CD4-positive, alpha-beta memory T cell (primary cell): ENCODE measurements at regions not wholly inside any gene's neighbourhood (a gene's known extent, or its start where the extent isn't known, plus 50 kb on each side); places are given as distances from the start of the nearest gene placed in this dataset.

ENCODE experiments used
- CTCF ChIA-PET: fragments of 350-600 bp; sonication (Branson Sonifier 250); formaldehyde crosslinking; loops from one replicate; lab custom pipeline; 2021; ENCODE audit warnings: inconsistent platforms; ENCODE audit not compliant: partially characterized antibody; lab: Charles Lee
- POLR2A ChIA-PET: fragments of 350-600 bp; sonication (Branson Sonifier 250); formaldehyde crosslinking; loops from one replicate; lab custom pipeline; 2021; ENCODE audit not compliant: partially characterized antibody; lab: Charles Lee
- DNase-seq, 5 donors: peaks; one replicate each; pipeline versions ENCODE4 v3.0.0 to v3.0.0-alpha.2; 2020 to 2022; ENCODE audit warnings: mixed read lengths in 1 of 5
- H3K27ac ChIP-seq: one replicate; pipeline ENCODE4 v1.7.0; 2013; ENCODE audit warnings: low read depth, low read length
- H3K27me3 ChIP-seq: 2 replicates; pipeline ENCODE4 v1.7.0; 2013; ENCODE audit warnings: mild to moderate bottlenecking, low read length, moderate library complexity; ENCODE audit not compliant: insufficient read depth
- H3K36me3 ChIP-seq: 2 replicates; pipeline ENCODE4 v1.7.0; 2013; ENCODE audit warnings: mild to moderate bottlenecking, low read length, moderate library complexity; ENCODE audit not compliant: insufficient read depth
- H3K4me1 ChIP-seq: 2 replicates; pipeline ENCODE4 v1.7.0; 2013; ENCODE audit warnings: mild to moderate bottlenecking, low read length, moderate library complexity; ENCODE audit not compliant: insufficient read depth
- H3K4me3 ChIP-seq, 2 donors: one replicate each; pipeline ENCODE4 v1.7.0; 2013; ENCODE audit warnings: low read length in 2 of 2, mild to moderate bottlenecking in 1 of 2
- H3K9me3 ChIP-seq, 2 donors: one replicate each; pipeline ENCODE4 v1.7.0; 2013; ENCODE audit warnings: low read length in 2 of 2, control low read depth in 1 of 2; ENCODE audit not compliant: control insufficient read depth in 1 of 2
- H3K27ac Mint-ChIP-seq, 7 donors: one replicate each; pipeline ENCODE4 v1.8.0; 2020 to 2021; ENCODE audit warnings: mixed read lengths in 7 of 7, mild to moderate bottlenecking in 6 of 7, inconsistent platforms in 3 of 7, moderate library complexity in 3 of 7
- H3K27me3 Mint-ChIP-seq, 2 donors: one replicate each; pipeline ENCODE4 v1.8.0; 2020 to 2021; ENCODE audit warnings: mixed read lengths in 2 of 2
- H3K36me3 Mint-ChIP-seq, 2 donors: one replicate each; pipeline ENCODE4 v1.8.0; 2020 to 2021; ENCODE audit warnings: mixed read lengths in 2 of 2, inconsistent platforms in 1 of 2, mild to moderate bottlenecking in 1 of 2
- H3K4me1 Mint-ChIP-seq, 4 donors: one replicate each; pipeline ENCODE4 v1.8.0; 2020 to 2021; ENCODE audit warnings: mixed read lengths in 4 of 4, mild to moderate bottlenecking in 1 of 4
- H3K4me3 Mint-ChIP-seq, 8 donors: one replicate each; pipeline ENCODE4 v1.8.0; 2020 to 2021; ENCODE audit warnings: mixed read lengths in 8 of 8, mild to moderate bottlenecking in 7 of 8, moderate library complexity in 6 of 8, inconsistent platforms in 3 of 8
- H3K9me3 Mint-ChIP-seq, 8 donors: one replicate each; pipeline ENCODE4 v1.8.0; 2020 to 2021; ENCODE audit warnings: mixed read lengths in 8 of 8, mild to moderate bottlenecking in 5 of 8, inconsistent platforms in 3 of 8, moderate library complexity in 1 of 8
- intact Hi-C: fragments of 100-400 bp; cut with micrococcal nuclease; formaldehyde crosslinking; loops from one replicate; pipeline ENCODE4 v1.15.1; 2023

GRCh38 chr17:77793146-77793970 lies 165.1 kb upstream of the TNRC6C start:
- CTCF ChIA-PET = no interaction called here

DNA sequence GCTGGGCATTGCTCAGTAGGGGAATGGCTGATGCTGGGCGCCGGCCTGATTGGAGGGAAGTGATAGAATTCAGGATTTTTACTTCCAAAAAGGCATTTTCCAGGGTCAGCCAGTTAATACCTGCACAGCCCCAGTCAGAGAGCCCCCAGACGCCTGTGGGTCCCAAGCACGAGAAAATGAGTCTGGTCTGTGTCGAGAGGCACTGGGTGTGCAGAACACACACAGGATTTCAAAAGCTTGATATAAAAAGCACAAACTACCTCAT lies 164.6 kb upstream of the TNRC6C start:
- no peak overlapping the region for H3K4me3 ChIP-seq
- no peak overlapping the region for H3K27ac ChIP-seq
- H3K4me1 ChIP-seq = no peaks in the 10 kb centered on the region
- Mint-ChIP-seq H3K36me3 (no peaks in the 10 kb centered on the region), H3K9me3 (peaks cover 0 to 2% (median 0%) of the 10 kb centered on the region in 8 donors), H3K27ac (no peak overlapping the region), H3K27me3 (no peaks in the 10 kb centered on the region), H3K4me3 (no peak overlapping the region), H3K4me1 (peaks cover 0 to 9% (median 6%) of the 10 kb centered on the region in 4 donors)
- no peaks in the 10 kb centered on the region for H3K27me3 ChIP-seq
- ChIA-PET CTCF (no interaction called here), POLR2A (no interaction called here)
- intact Hi-C loops = no loop called here
- DNase-seq = no peak
- H3K9me3 ChIP-seq = no peaks in the 10 kb centered on the region
- no peaks in the 10 kb centered on the region for H3K36me3 ChIP-seq

More at GRCh38 chr17:77793146-77793970, 165.1 kb upstream of the TNRC6C start:
- Histone ChIP-seq H3K4me3 (no peak overlapping the region), H3K27me3 (no peaks in the 10 kb centered on the region), H3K27ac (no peak overlapping the region), H3K4me1 (no peaks in the 10 kb centered on the region), H3K36me3 (no peaks in the 10 kb centered on the region), H3K9me3 (no peaks in the 10 kb centered on the region)
- Mint-ChIP-seq H3K4me1 (peaks cover 0 to 9% (median 6%) of the 10 kb centered on the region in 4 donors), H3K36me3 (no peaks in the 10 kb centered on the region), H3K9me3 (peaks cover 0 to 2% (median 0%) of the 10 kb centered on the region in 8 donors), H3K27me3 (no peaks in the 10 kb centered on the region), H3K27ac (no peak overlapping the region), H3K4me3 (no peak overlapping the region)
- intact Hi-C loops = no loop called here
- POLR2A ChIA-PET = interaction anchor here (1.4 kb wide), 1 partner anchor 9 kb away, joined by 5 read pairs; no protein-coding TSS in a partner anchor
- DNase-seq = no peak

DNA sequence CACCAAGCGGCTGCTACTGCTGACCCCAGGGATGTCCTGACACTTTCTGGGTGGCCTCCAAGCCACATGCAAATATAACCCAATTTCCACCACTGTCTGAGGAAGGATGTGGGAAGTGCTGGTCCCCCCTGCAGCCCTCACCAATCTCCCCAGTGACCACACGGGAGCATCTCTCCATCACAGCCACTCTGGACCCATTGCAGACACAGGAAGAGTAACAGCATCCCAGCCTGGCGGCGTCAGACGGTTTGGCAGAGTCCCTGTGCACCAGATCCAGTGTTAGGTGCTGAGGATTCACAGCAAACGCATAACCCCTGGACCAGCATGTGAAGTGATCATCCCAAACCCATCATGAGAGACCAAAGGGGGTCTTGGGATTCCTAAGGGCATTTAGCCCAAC lies 163.7 kb upstream of the TNRC6C start:
- no peak overlapping the region for H3K4me3 Mint-ChIP-seq
- CTCF ChIA-PET = interaction anchor here (0.6 kb wide), 1 partner anchor 617 kb away, joined by 3 read pairs; no protein-coding TSS in a partner anchor
- Histone ChIP-seq H3K9me3 (no peaks in the 10 kb centered on the region), H3K27me3 (no peaks in the 10 kb centered on the region), H3K27ac (no peak overlapping the region), H3K4me1 (no peaks in the 10 kb centered on the region), H3K4me3 (no peak overlapping the region), H3K36me3 (no peaks in the 10 kb centered on the region)
- peaks cover 0 to 9% (median 6%) of the 10 kb centered on the region in 4 donors for H3K4me1 Mint-ChIP-seq
- H3K9me3 Mint-ChIP-seq = peaks cover 0 to 2% (median 0%) of the 10 kb centered on the region in 8 donors
- POLR2A ChIA-PET = no interaction called here
- peak overlapping the region in 1 of 7 donors; percentile 77 for H3K27ac Mint-ChIP-seq
- H3K36me3 Mint-ChIP-seq = no peaks in the 10 kb centered on the region
- H3K27me3 Mint-ChIP-seq = no peaks in the 10 kb centered on the region
- DNase-seq = no peak
- intact Hi-C loops = no loop called here

GRCh38 chr17:77795685-77796084 lies 162.8 kb upstream of the TNRC6C start:
- Mint-ChIP-seq H3K27ac (no peak overlapping the region), H3K4me3 (no peak overlapping the region), H3K27me3 (no peaks in the 10 kb centered on the region), H3K4me1 (peaks cover 0 to 9% (median 6%) of the 10 kb centered on the region in 4 donors), H3K9me3 (peaks cover 0 to 2% (median 0%) of the 10 kb centered on the region in 8 donors), H3K36me3 (no peaks in the 10 kb centered on the region)
- POLR2A ChIA-PET = no interaction called here
- no peaks in the 10 kb centered on the region for H3K36me3 ChIP-seq
- H3K9me3 ChIP-seq = no peaks in the 10 kb centered on the region
- intact Hi-C loops = no loop called here
- no peak overlapping the region for H3K27ac ChIP-seq
- H3K27me3 ChIP-seq = no peaks in the 10 kb centered on the region
- no peaks in the 10 kb centered on the region for H3K4me1 ChIP-seq
- DNase-seq = no peak
- CTCF ChIA-PET = no interaction called here
- no peak overlapping the region for H3K4me3 ChIP-seq

DNA sequence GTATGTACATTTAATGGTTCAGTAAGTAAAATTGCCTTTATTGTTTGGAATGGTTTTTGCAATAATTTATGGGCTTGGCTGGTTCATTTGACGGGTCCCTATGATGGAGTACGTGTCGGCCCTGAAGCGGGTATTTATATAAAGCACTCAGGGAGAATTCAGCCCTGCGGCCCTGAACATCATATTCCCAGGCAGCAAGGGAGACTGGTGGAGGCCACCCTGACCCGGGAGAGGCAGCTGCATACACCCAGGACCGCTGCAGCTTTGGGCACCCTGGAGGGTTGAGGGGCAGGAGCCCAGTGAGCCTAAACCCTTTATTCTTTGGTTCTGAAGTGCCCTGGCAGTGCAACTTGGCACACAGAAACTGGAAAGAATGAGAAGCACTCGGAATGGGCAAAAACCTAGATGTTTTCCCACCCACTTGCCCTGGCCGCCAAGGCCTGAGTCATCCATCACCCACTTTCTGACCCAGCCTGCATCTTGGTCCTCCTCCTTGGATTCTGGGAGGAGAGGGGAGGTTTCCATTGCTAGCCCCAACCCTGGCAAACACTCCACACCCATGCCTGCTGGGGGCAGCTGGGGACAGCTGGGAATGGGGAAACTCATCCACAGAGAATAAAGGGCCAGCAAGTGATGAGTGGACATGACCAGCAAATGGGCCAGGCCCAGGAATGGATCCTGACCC lies 162.2 kb upstream of the TNRC6C start:
- CTCF ChIA-PET = no interaction called here
- no peaks in the 10 kb centered on the region for H3K4me1 ChIP-seq
- Mint-ChIP-seq H3K36me3 (no peaks in the 10 kb centered on the region), H3K27ac (no peak overlapping the region), H3K4me1 (peaks cover 0 to 9% (median 6%) of the 10 kb centered on the region in 4 donors), H3K4me3 (no peak overlapping the region), H3K9me3 (peaks cover 0 to 2% (median 0%) of the 10 kb centered on the region in 8 donors), H3K27me3 (no peaks in the 10 kb centered on the region)
- H3K27me3 ChIP-seq = no peaks in the 10 kb centered on the region
- H3K27ac ChIP-seq = no peak overlapping the region
- H3K4me3 ChIP-seq = no peak overlapping the region
- no peaks in the 10 kb centered on the region for H3K9me3 ChIP-seq
- DNase-seq = no peak
- intact Hi-C loops = no loop called here
- POLR2A ChIA-PET = interaction anchor here (1.4 kb wide), 1 partner anchor 12 kb away, joined by 3 read pairs; no protein-coding TSS in a partner anchor
- no peaks in the 10 kb centered on the region for H3K36me3 ChIP-seq

- intact Hi-C loops = no loop called here
- H3K4me1 ChIP-seq = no peaks in the 10 kb centered on the region
- Mint-ChIP-seq H3K4me1 (peaks cover 2 to 12% (median 8%) of the 10 kb centered on the region in 4 donors), H3K9me3 (peaks cover 0 to 2% (median 0%) of the 10 kb centered on the region in 8 donors), H3K27ac (no peak overlapping the region), H3K36me3 (no peaks in the 10 kb centered on the region), H3K27me3 (peaks cover 0 to 7% of the 10 kb centered on the region in 2 donors), H3K4me3 (no peak overlapping the region)
- H3K4me3 ChIP-seq = no peak overlapping the region
- CTCF ChIA-PET = no interaction called here
- POLR2A ChIA-PET = no interaction called here
- no peaks in the 10 kb centered on the region for H3K36me3 ChIP-seq
- H3K27ac ChIP-seq = no peak overlapping the region
- no peaks in the 10 kb centered on the region for H3K9me3 ChIP-seq
- no peak for DNase-seq
- H3K27me3 ChIP-seq = no peaks in the 10 kb centered on the region
These were observed 160.5 kb upstream of the TNRC6C start for GRCh38 chr17:77798031-77798430.

- Mint-ChIP-seq H3K27me3 (peaks cover 0 to 7% of the 10 kb centered on the region in 2 donors), H3K4me1 (peaks cover 2 to 12% (median 8%) of the 10 kb centered on the region in 4 donors), H3K9me3 (peaks cover 0 to 2% (median 0%) of the 10 kb centered on the region in 8 donors), H3K4me3 (no peak overlapping the region), H3K27ac (no peak overlapping the region), H3K36me3 (no peaks in the 10 kb centered on the region)
- H3K36me3 ChIP-seq = no peaks in the 10 kb centered on the region
- no peaks in the 10 kb centered on the region for H3K9me3 ChIP-seq
- intact Hi-C loops = no loop called here
- DNase-seq = no peak
- H3K27me3 ChIP-seq = no peaks in the 10 kb centered on the region
- no peaks in the 10 kb centered on the region for H3K4me1 ChIP-seq
- no peak overlapping the region for H3K27ac ChIP-seq
- H3K4me3 ChIP-seq = no peak overlapping the region
- POLR2A ChIA-PET = no interaction called here
- CTCF ChIA-PET = no interaction called here
These were observed 160.0 kb upstream of the TNRC6C start for GRCh38 chr17:77798481-77798880.
